ENCODE measurements at regions not wholly inside any gene's neighbourhood (a gene's known extent, or its start where the extent isn't known, plus 50 kb on each side); places are given as distances from the start of the nearest gene placed in this dataset.

DNA sequence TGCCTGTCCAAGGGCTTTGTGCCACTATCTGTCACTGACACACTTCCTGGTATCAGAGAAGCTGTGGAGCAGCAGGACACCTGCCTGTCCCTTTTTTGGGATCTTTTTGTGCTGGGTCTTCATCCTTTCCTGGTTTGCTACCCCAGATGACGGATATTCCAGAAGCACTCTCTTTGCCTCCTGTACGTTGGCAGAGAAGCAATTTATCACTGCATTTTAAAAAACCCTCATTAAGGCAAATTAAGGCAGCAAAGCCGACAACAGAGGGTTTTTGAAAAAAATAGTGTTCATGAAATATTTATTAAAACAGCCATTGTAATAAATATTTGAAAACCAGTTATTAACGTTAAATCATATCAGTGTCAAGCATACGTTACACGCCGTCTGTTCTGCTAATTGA, 209.6 kb upstream of the NTM start:
- Histone ChIP-seq H3K9me3 (no peaks in the 10 kb centered on the region), H3K4me3 (no peak overlapping the region), H3K27ac (no peak overlapping the region), H3K27me3 (peaks cover 0 to 3% (median 0%) of the 10 kb centered on the region in 7 donors), H3K36me3 (no peaks in the 10 kb centered on the region), H3K4me1 (no peaks in the 10 kb centered on the region)
- DNase-seq, result no peak
- WGBS, 2 donors, result 70 to 84% methylated on average over 7 of the region's 7 CpGs
- no peak for ATAC-seq
- TF ChIP-seq, protein P1, sequence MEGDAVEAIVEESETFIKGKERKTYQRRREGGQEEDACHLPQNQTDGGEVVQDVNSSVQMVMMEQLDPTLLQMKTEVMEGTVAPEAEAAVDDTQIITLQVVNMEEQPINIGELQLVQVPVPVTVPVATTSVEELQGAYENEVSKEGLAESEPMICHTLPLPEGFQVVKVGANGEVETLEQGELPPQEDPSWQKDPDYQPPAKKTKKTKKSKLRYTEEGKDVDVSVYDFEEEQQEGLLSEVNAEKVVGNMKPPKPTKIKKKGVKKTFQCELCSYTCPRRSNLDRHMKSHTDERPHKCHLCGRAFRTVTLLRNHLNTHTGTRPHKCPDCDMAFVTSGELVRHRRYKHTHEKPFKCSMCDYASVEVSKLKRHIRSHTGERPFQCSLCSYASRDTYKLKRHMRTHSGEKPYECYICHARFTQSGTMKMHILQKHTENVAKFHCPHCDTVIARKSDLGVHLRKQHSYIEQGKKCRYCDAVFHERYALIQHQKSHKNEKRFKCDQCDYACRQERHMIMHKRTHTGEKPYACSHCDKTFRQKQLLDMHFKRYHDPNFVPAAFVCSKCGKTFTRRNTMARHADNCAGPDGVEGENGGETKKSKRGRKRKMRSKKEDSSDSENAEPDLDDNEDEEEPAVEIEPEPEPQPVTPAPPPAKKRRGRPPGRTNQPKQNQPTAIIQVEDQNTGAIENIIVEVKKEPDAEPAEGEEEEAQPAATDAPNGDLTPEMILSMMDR (IDR thresholded peaks at IDR 0.05), result no peak
- intact Hi-C loops (cut with DNase I), result no loop called here

DNA sequence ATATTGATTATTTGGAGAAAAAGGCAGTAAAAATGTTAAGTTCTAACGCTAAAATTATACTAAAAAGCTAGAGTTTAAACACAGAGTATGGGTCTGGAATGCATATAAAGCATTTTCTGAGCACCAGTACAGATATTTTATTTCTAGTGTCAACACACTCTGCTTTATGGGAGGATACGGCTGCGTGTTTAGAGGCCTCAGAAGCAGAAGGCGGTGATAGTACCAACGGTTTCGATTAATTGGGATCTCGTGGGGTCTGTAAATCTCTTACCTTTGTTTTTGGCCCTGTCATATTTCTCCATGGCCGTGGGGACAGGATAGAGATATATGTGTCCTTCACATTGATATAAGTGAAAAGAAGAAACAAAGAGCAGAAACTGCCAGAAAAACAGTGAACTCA, 206.8 kb upstream of the NTM start:
- Histone ChIP-seq H3K27ac (no peak overlapping the region), H3K4me3 (no peak overlapping the region), H3K36me3 (no peaks in the 10 kb centered on the region), H3K27me3 (peaks cover 0 to 8% (median 0%) of the 10 kb centered on the region in 7 donors), H3K4me1 (no peaks in the 10 kb centered on the region), H3K9me3 (no peaks in the 10 kb centered on the region)
- ATAC-seq (no peak), DNase-seq (no peak)
- 71 to 78% methylated on average over 8 of the region's 8 CpGs for WGBS, 2 donors
- intact Hi-C loops (cut with DNase I), result no loop called here
- TF ChIP-seq, protein P1 (IDR thresholded peaks at IDR 0.05), result no peak

DNA sequence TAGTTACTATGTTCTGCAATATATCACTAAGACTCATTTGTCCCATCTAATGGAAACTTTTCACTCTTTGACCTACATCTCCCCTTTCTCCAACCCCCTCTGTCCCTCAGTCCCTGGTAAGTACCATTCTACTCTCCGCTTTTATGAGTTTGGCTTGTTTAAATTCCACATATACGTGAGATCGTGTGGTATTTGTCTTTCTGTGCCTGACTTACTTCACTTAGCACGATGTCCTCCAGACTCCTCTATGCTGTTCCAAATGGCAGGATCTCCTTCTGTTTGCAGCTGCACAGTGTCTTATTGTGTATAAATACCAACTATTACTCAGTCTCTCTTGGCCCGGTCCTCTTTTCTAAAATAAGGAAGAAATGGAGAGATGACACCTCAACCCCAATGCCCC, 205.4 kb upstream of the NTM start:
- 76 to 85% methylated on average over 5 of the region's 5 CpGs for WGBS, 2 donors
- no peak for DNase-seq
- Histone ChIP-seq H3K27ac (no peak overlapping the region), H3K4me1 (no peaks in the 10 kb centered on the region), H3K4me3 (no peak overlapping the region), H3K27me3 (peaks cover 0 to 8% (median 0%) of the 10 kb centered on the region in 7 donors), H3K36me3 (no peaks in the 10 kb centered on the region), H3K9me3 (no peaks in the 10 kb centered on the region)
- no peak for ATAC-seq
- intact Hi-C loops (cut with DNase I), result no loop called here
- TF ChIP-seq, protein P1 (IDR thresholded peaks at IDR 0.05), result no peak

DNA sequence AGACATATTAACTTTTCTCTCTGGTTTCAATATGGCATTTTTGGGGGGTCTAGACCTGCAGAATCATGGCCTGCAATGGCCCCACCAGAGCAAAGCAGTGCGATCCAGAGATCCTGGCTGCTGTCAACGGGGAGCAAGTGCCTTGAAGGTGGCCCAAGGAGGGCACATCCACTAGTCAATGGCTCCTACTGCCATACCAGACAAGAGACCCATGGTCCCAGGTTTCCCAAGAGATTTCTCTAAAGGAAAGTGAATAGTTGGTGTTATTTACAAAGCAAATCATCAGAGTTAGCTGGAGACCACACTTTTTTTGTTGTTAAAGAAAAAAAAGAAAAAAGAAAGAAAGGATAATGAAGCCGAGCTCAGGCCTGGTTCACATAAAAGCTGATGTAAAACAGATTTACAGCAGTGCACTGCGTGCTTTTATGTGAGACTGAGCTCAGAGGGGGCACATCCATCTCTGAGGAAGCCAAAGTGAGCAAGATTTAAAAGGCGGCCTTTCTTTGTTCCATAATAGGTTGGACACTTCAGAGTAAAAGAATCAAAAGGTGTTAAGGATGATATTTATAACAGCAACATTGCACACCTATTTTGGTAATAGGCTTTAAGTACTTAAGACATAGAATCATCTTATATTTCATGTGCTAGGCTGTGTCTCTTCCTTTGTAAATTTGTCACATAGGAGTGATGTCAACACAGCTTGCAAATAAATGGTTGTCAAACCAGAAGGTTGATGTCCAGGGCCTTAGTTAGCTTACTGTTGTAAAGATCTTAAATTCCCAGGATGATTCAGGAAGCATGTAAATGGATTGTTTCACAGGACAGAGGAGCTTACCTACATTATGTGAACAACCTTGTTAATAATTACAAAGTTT, 201.3 kb upstream of the NTM start:
- H3K4me3 ChIP-seq, result no peak overlapping the region
- DNase-seq, result no peak
- no peak overlapping the region for H3K27ac ChIP-seq
- WGBS, 2 donors, result 87 to 88% methylated on average over 5 of the region's 5 CpGs
- H3K27me3 ChIP-seq, result peaks cover 0 to 8% (median 0%) of the 10 kb centered on the region in 7 donors
- no peak for ATAC-seq
- no peaks in the 10 kb centered on the region for H3K36me3 ChIP-seq
- no peaks in the 10 kb centered on the region for H3K9me3 ChIP-seq
- intact Hi-C loops (cut with DNase I), result no loop called here
- TF ChIP-seq, protein P1 (IDR thresholded peaks at IDR 0.05), result no peak
- H3K4me1 ChIP-seq, result no peaks in the 10 kb centered on the region

All from heart right ventricle (tissue), 16 donors.